Mucosa of stomach (tissue), 1 donor: ENCODE measurements at regions not wholly inside any gene's neighbourhood (a gene's known extent, or its start where the extent isn't known, plus 50 kb on each side); places are given as distances from the start of the nearest gene placed in this dataset.
A peak's percentile ranks its signal among the peaks of the same experiment; 100 is the strongest.
"Not testable (repeated sequence)": the region's sequence is repeated elsewhere in the genome, so short reads cannot be mapped to it uniquely, and the experiment has no call there.

Experiments used
- H3K27me3 ChIP-seq: one replicate; pipeline ENCODE4 v1.7.0; 2013; ENCODE audit warnings: mild to moderate bottlenecking, low read length; ENCODE audit not compliant: control insufficient read depth, insufficient read depth
- H3K36me3 ChIP-seq: one replicate; pipeline ENCODE4 v1.7.0; 2013; ENCODE audit warnings: low read length; ENCODE audit not compliant: control insufficient read depth, insufficient read depth
- H3K4me1 ChIP-seq: one replicate; pipeline ENCODE4 v1.7.0; 2013; ENCODE audit warnings: mild to moderate bottlenecking, low read length; ENCODE audit not compliant: control insufficient read depth, insufficient read depth
- H3K4me3 ChIP-seq: one replicate; pipeline ENCODE4 v1.7.0; 2013; ENCODE audit warnings: low read length
- H3K9ac ChIP-seq: one replicate; pipeline ENCODE4 v1.7.0; 2013; ENCODE audit warnings: mild to moderate bottlenecking, low read length, moderate library complexity
- H3K9me3 ChIP-seq: one replicate; pipeline ENCODE4 v1.7.0; 2013; ENCODE audit warnings: mild to moderate bottlenecking, low read length, moderate library complexity; ENCODE audit not compliant: control insufficient read depth
- donor health status: Pancreatic carcinoma.

GRCh38 chr1:25171013-25171412 lies 61.3 kb downstream of the SYF2 start:
- H3K9me3 ChIP-seq, H3K4me3 ChIP-seq, H3K36me3 ChIP-seq, H3K9ac ChIP-seq, H3K27me3 ChIP-seq: not testable (repeated sequence)
- H3K4me1 ChIP-seq, result peaks cover 53% of the 10 kb centered on the region

- peaks cover 53% of the 10 kb centered on the region for H3K4me1 ChIP-seq
- H3K36me3 ChIP-seq, result no peaks in the 10 kb centered on the region
- no peaks in the 10 kb centered on the region for H3K27me3 ChIP-seq
- no peaks in the 10 kb centered on the region for H3K9me3 ChIP-seq
- no peak overlapping the region for H3K9ac ChIP-seq
- H3K4me3 ChIP-seq, result no peak overlapping the region
Measured at GRCh38 chr1:25170439-25170838, 61.9 kb downstream of the SYF2 start.

- Histone ChIP-seq H3K9me3 (no peaks in the 10 kb centered on the region), H3K9ac (no peak overlapping the region), H3K27me3 (no peaks in the 10 kb centered on the region), H3K4me3 (no peak overlapping the region), H3K36me3 (no peaks in the 10 kb centered on the region), H3K4me1 (peaks cover 46% of the 10 kb centered on the region)
Measured at GRCh38 chr1:25169610-25170009, 62.7 kb downstream of the SYF2 start.

- H3K36me3 ChIP-seq, result no peaks in the 10 kb centered on the region
- H3K9me3 ChIP-seq, result no peaks in the 10 kb centered on the region
- H3K9ac ChIP-seq, result no peak overlapping the region
- H3K4me3 ChIP-seq, result no peak overlapping the region
- H3K4me1 ChIP-seq, result peaks cover 42% of the 10 kb centered on the region
- H3K27me3 ChIP-seq, result no peaks in the 10 kb centered on the region
Measured at GRCh38 chr1:25169168-25169567, 63.1 kb downstream of the SYF2 start.

- no peak overlapping the region for H3K4me3 ChIP-seq
- H3K4me1 ChIP-seq, result peaks cover 34% of the 10 kb centered on the region
- no peaks in the 10 kb centered on the region for H3K9me3 ChIP-seq
- H3K27me3 ChIP-seq, result no peaks in the 10 kb centered on the region
- H3K36me3 ChIP-seq, result no peaks in the 10 kb centered on the region
- H3K9ac ChIP-seq, result peak overlapping the region; percentile 52
Measured at GRCh38 chr1:25168193-25169071, 63.9 kb downstream of the SYF2 start.

GRCh38 chr1:25167269-25168192 lies 64.8 kb downstream of the SYF2 start:
- Histone ChIP-seq H3K4me1 (peaks cover 34% of the 10 kb centered on the region), H3K27me3 (no peaks in the 10 kb centered on the region), H3K9ac (no peak overlapping the region), H3K36me3 (no peaks in the 10 kb centered on the region), H3K4me3 (no peak overlapping the region), H3K9me3 (no peaks in the 10 kb centered on the region)

- Histone ChIP-seq H3K9ac (no peak overlapping the region), H3K4me1 (peaks cover 32% of the 10 kb centered on the region), H3K27me3 (no peaks in the 10 kb centered on the region), H3K4me3 (no peak overlapping the region), H3K9me3 (no peaks in the 10 kb centered on the region), H3K36me3 (no peaks in the 10 kb centered on the region)
Measured at GRCh38 chr1:25166847-25167246, 65.5 kb downstream of the SYF2 start.

- Histone ChIP-seq H3K9ac (no peak overlapping the region), H3K36me3 (no peaks in the 10 kb centered on the region), H3K4me1 (peaks cover 17% of the 10 kb centered on the region), H3K4me3 (no peak overlapping the region), H3K27me3 (no peaks in the 10 kb centered on the region), H3K9me3 (no peaks in the 10 kb centered on the region)
Measured at GRCh38 chr1:25163986-25164385, 68.3 kb downstream of the SYF2 start.

GRCh38 chr1:25161981-25162380 lies 70.3 kb downstream of the SYF2 start:
- H3K4me1 ChIP-seq, result peaks cover 1% of the 10 kb centered on the region
- H3K36me3 ChIP-seq, result no peaks in the 10 kb centered on the region
- no peak overlapping the region for H3K4me3 ChIP-seq
- H3K27me3 ChIP-seq, result no peaks in the 10 kb centered on the region
- H3K9me3 ChIP-seq, result no peaks in the 10 kb centered on the region
- no peak overlapping the region for H3K9ac ChIP-seq

GRCh38 chr1:25157846-25158245 lies 74.5 kb downstream of the SYF2 start:
- H3K9me3 ChIP-seq, result no peaks in the 10 kb centered on the region

GRCh38 chr1:25150985-25151495 lies 81.3 kb downstream of the SYF2 start:
- Histone ChIP-seq H3K9ac (no peak overlapping the region), H3K27me3 (no peaks in the 10 kb centered on the region), H3K4me1 (no peaks in the 10 kb centered on the region)

More at GRCh38 chr1:25157846-25158245, 74.5 kb downstream of the SYF2 start:
- Histone ChIP-seq H3K4me1 (no peaks in the 10 kb centered on the region), H3K36me3 (no peaks in the 10 kb centered on the region), H3K27me3 (no peaks in the 10 kb centered on the region), H3K9ac (no peak overlapping the region), H3K4me3 (no peak overlapping the region)

More at GRCh38 chr1:25150985-25151495, 81.3 kb downstream of the SYF2 start:
- H3K4me3 ChIP-seq, result no peak overlapping the region
- no peaks in the 10 kb centered on the region for H3K9me3 ChIP-seq
- H3K36me3 ChIP-seq, result no peaks in the 10 kb centered on the region
